SK-N-SH (cell line): ENCODE measurements at regions not wholly inside any gene's neighbourhood (a gene's known extent, or its start where the extent isn't known, plus 50 kb on each side); places are given as distances from the start of the nearest gene placed in this dataset.

Source experiments
- CTCF ChIA-PET: fragments of 300-600, 350-600 bp; formaldehyde crosslinking; extraction: SDS; loops from one replicate; lab custom pipeline; 2021; lab: Yijun Ruan, JAX
- POLR2A ChIA-PET: fragments of 350-600 bp; sonication (Branson Sonifier 250); formaldehyde crosslinking; extraction: SDS; loops from one replicate; lab custom pipeline; 2020; ENCODE audit warnings: antibody characterized with exemption, inconsistent platforms; lab: Yijun Ruan, JAX
- DNase-seq: peaks from one replicate; pipeline ENCODE4 v3.0.0; 2012
- H2AFZ ChIP-seq: fragments of 200-600 bp; sonication (generic); 2 replicates; pipeline ENCODE4 v1.8.1; 2016; ENCODE audit warnings: antibody characterized with exemption, mild to moderate bottlenecking, low read depth
- H3F3A ChIP-seq: fragments of 200-600 bp; sonication (generic); replicated peaks from 2 replicates; pipeline ENCODE3; 2016; ENCODE audit warnings: antibody characterized with exemption, mild to moderate bottlenecking; ENCODE audit not compliant: insufficient read depth
- H3K27ac ChIP-seq, 2 experiments: fragments of 200-500 bp in 1 of 2; fragments of 200-600 bp in 1 of 2; sonication (Bioruptor generic) in 1 of 2; sonication (generic), shearing (Covaris generic) in 1 of 2; 2 replicates each; pipeline versions ENCODE4 v1.5.1 to v1.6.1; 2014 to 2016; ENCODE audit warnings: low read depth in 2 of 2, inconsistent platforms in 1 of 2, low read length in 1 of 2, mild to moderate bottlenecking in 1 of 2, mixed read lengths in 1 of 2
- H3K27me3 ChIP-seq: fragments of 200-600 bp; sonication (generic), shearing (Covaris generic); 2 replicates; pipeline ENCODE4 v1.6.1; 2016; ENCODE audit warnings: mixed run types; ENCODE audit not compliant: insufficient read depth
- H3K36me3 ChIP-seq, 2 experiments: fragments of 200-500 bp in 1 of 2; fragments of 200-600 bp in 1 of 2; sonication (Bioruptor generic) in 1 of 2; sonication (generic) in 1 of 2; replicated peaks in 1 of 2; 2 replicates each; pipeline versions ENCODE3 to v1.5.1; 2014 to 2016; ENCODE audit warnings: low read length in 1 of 2, mild to moderate bottlenecking in 1 of 2; ENCODE audit not compliant: insufficient read depth in 2 of 2, control insufficient read depth in 1 of 2
- H3K4me1 ChIP-seq, 2 experiments: fragments of 200-500 bp in 1 of 2; fragments of 200-600 bp in 1 of 2; sonication (Bioruptor generic) in 1 of 2; sonication (generic), shearing (Covaris generic) in 1 of 2; 2 replicates each; pipeline versions ENCODE4 v1.5.1 to v1.6.1; 2014 to 2016; ENCODE audit warnings: low read depth in 1 of 2, low read length in 1 of 2, mixed run types in 1 of 2; ENCODE audit not compliant: insufficient read depth in 2 of 2, control insufficient read depth in 1 of 2
- H3K4me2 ChIP-seq: fragments of 200-600 bp; sonication (generic), shearing (Covaris generic); 2 replicates; pipeline ENCODE4 v1.6.1; 2017; ENCODE audit warnings: mixed run types
- H3K4me3 ChIP-seq, 2 experiments: fragments of 200-500 bp in 1 of 2; fragments of 200-600 bp in 1 of 2; sonication (Bioruptor generic) in 1 of 2; sonication (generic), shearing (Covaris generic) in 1 of 2; 2 replicates each; pipeline versions ENCODE4 v1.5.1 to v1.8.1; 2014 to 2016; ENCODE audit warnings: low read depth in 2 of 2, inconsistent platforms in 1 of 2, low read length in 1 of 2, mild to moderate bottlenecking in 1 of 2, mixed read lengths in 1 of 2, moderate library complexity in 1 of 2
- H3K79me2 ChIP-seq: fragments of 200-600 bp; sonication (generic); 2 replicates; pipeline ENCODE4 v1.8.1; 2017; ENCODE audit warnings: mild to moderate bottlenecking; ENCODE audit not compliant: insufficient read depth
- H3K9ac ChIP-seq: fragments of 200-600 bp; sonication (generic); 2 replicates; pipeline ENCODE4 v1.6.1; 2017; ENCODE audit warnings: mixed run types
- H3K9me2 ChIP-seq: fragments of 200-600 bp; sonication (generic); 2 replicates; pipeline ENCODE4 v1.6.1; 2017; ENCODE audit warnings: mixed run types
- H3K9me3 ChIP-seq: fragments of 200-600 bp; sonication (generic); 2 replicates; pipeline ENCODE4 v1.6.1; 2017; ENCODE audit warnings: mixed run types, mild to moderate bottlenecking, moderate library complexity
- H4K20me1 ChIP-seq: fragments of 200-600 bp; sonication (generic); 2 replicates; pipeline ENCODE4 v1.6.1; 2017; ENCODE audit warnings: mild to moderate bottlenecking, mixed run types; ENCODE audit not compliant: insufficient read depth
- CTCF ChIP-seq: fragments of 200-600 bp; sonication (generic); IDR thresholded peaks from 2 replicates; pipeline ENCODE4 v1.6.1; 2017; ENCODE audit warnings: antibody characterized with exemption, mild to moderate bottlenecking, moderate library complexity
- EZH2phosphoT487 ChIP-seq: fragments of 200-600 bp; sonication (generic); IDR thresholded peaks from 2 replicates; pipeline ENCODE4 v1.6.1; 2017; ENCODE audit warnings: low read depth, mixed run types, mild to moderate bottlenecking, antibody characterized with exemption, moderate library complexity, borderline replicate concordance
- FOSL2 ChIP-seq: IDR thresholded peaks from 2 replicates; pipeline ENCODE4 v1.4.0; 2012; ENCODE audit warnings: low read depth, mild to moderate bottlenecking, moderate library complexity, borderline replicate concordance
- FOXJ3 ChIP-seq: sonication (generic); formaldehyde crosslinking; IDR thresholded peaks from 2 replicates; pipeline ENCODE4 v1.5.1; 2020; ENCODE audit warnings: mild to moderate bottlenecking, missing genetic modification reagents
- MXI1 ChIP-seq: IDR thresholded peaks from 2 replicates; pipeline ENCODE4 v1.6.1; 2012; ENCODE audit warnings: mild to moderate bottlenecking, low read depth, low read length, improper control_type of control experiment
- NFIC ChIP-seq: IDR thresholded peaks from 2 replicates; pipeline ENCODE4 v1.4.0; 2012; ENCODE audit warnings: borderline replicate concordance
- RAD21 ChIP-seq: IDR thresholded peaks from 2 replicates; pipeline ENCODE4 v1.6.1; 2012; ENCODE audit warnings: mild to moderate bottlenecking, low read length
- RCOR1 ChIP-seq: fragments of 150-350 bp; IDR thresholded peaks from 2 replicates; pipeline ENCODE4 v1.6.1; 2017; ENCODE audit warnings: antibody characterized with exemption, low read length
- REST ChIP-seq: IDR thresholded peaks from 2 replicates; pipeline ENCODE4 v1.6.1; 2012; ENCODE audit warnings: mild to moderate bottlenecking, low read depth, low read length, moderate library complexity
- SMC3 ChIP-seq: IDR thresholded peaks from 2 replicates; pipeline ENCODE4 v1.6.1; 2012; ENCODE audit warnings: low read depth, low read length, improper control_type of control experiment
- TEAD4 ChIP-seq: IDR thresholded peaks from 2 replicates; pipeline ENCODE4 v1.4.0; 2012; ENCODE audit warnings: mild to moderate bottlenecking, borderline replicate concordance; ENCODE audit not compliant: insufficient read depth
- USF2 ChIP-seq: fragments of 150-350 bp; IDR thresholded peaks from 2 replicates; pipeline ENCODE4 v1.6.1; 2017; ENCODE audit warnings: antibody characterized with exemption, low read length, low read depth, borderline replicate concordance
- YY1 ChIP-seq: IDR thresholded peaks from 2 replicates; pipeline ENCODE4 v1.4.0; 2012; ENCODE audit warnings: low read depth, mild to moderate bottlenecking
- WGBS: methylation state at CpG from one replicate; pipeline ENCODE4 v1.1.6; 2017; ENCODE audit warnings: low lambda C conversion rate; 5-methylcytosine and 5-hydroxymethylcytosine counted together

- no peaks in the 10 kb centered on the region for H3K27me3 ChIP-seq
- no peak overlapping the region for H3K4me3 ChIP-seq
- no peaks in the 10 kb centered on the region for H3K4me1 ChIP-seq
- no peak overlapping the region for H3K9ac ChIP-seq
- ChIA-PET CTCF (no interaction called here), POLR2A (no interaction called here)
- no peak overlapping the region for H3K4me2 ChIP-seq
- no peaks in the 10 kb centered on the region for H3K36me3 ChIP-seq
- no peak overlapping the region for H2AFZ ChIP-seq
- TF ChIP-seq TEAD4 (no peak), EZH2phosphoT487 (no peak), MXI1 (no peak), NFIC (no peak), REST (no peak), FOXJ3 (CRISPR knock-in tag) (no peak), CTCF (no peak), RCOR1 (no peak), FOSL2 (no peak), RAD21 (no peak), SMC3 (no peak), YY1 (no peak), USF2 (no peak)
- H3K79me2 ChIP-seq, result no peaks in the 10 kb centered on the region
- H3F3A ChIP-seq, result no peaks in the 10 kb centered on the region
- H3K27ac ChIP-seq, result no peak overlapping the region
- H4K20me1 ChIP-seq, result no peaks in the 10 kb centered on the region
- DNase-seq, result no peak
- WGBS, result 17% methylated on average over 7 of the region's 7 CpGs
- H3K9me3 ChIP-seq, result no peaks in the 10 kb centered on the region
- H3K9me2 ChIP-seq, result no peaks in the 10 kb centered on the region
Measured at GRCh38 chr6:93021235-93021915, 398.0 kb downstream of the EPHA7 start.
